ENCODE measurements at regions not wholly inside any gene's neighbourhood (a gene's known extent, or its start where the extent isn't known, plus 50 kb on each side); places are given as distances from the start of the nearest gene placed in this dataset.
"Not testable (repeated sequence)": the region's sequence is repeated elsewhere in the genome, so short reads cannot be mapped to it uniquely, and the experiment has no call there.

DNA sequence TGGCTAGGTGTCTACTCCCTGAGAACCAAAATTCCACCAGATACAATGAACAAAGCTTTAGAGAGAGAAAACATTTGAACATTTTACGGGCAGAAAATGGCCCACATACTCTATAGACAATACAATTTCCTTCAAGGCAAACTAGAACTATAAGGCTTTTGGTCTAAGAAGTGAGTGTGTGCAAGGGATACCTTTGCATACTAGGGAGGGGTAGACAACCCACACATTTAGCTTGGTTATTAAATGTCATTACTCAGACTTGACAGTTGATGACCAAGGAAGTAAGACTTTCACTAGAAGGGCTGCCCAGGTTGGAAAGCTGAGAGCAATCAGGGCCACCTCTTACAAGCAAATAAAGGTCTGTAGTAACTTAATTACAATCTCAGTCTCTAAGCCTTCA, 64.0 kb upstream of the PLEKHM1 start:
- H3K4me1 ChIP-seq (ENCODE audit: control insufficient read depth, insufficient read depth, low read length, unreplicated experiment); H3K27me3 ChIP-seq (ENCODE audit: insufficient read depth, low read length); H2AFZ ChIP-seq (ENCODE audit: low read length, unreplicated experiment); H3K27ac ChIP-seq (ENCODE audit: low read depth, low read length); H3K79me2 ChIP-seq (ENCODE audit: control insufficient read depth, insufficient read depth, low read length, unreplicated experiment); H3K36me3 ChIP-seq (ENCODE audit: insufficient read depth, low read length); H3K4me3 ChIP-seq (ENCODE audit: low read depth, low read length): not testable (repeated sequence)

DNA sequence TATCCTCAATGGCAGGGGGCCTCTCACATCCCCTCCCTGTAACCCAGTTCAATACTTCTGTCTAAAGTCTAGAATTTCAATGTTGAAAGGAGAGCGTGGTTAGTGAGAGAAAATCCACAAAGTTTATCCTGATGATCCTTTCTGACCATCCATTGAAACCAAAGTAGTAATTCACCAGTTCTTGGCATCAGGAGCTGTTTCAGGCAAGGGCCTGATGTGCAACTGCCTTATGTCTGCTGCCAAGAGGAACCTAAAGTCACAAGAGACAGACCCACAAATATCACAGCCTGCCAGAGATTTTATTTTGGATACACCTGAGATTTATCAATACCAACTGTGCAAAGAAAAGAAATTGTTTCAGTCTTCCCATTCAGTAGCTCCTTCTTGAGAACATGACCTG, 68.3 kb upstream of the PLEKHM1 start:
- H3K36me3 ChIP-seq (ENCODE audit: insufficient read depth, low read length); H3K4me1 ChIP-seq (ENCODE audit: control insufficient read depth, insufficient read depth, low read length, unreplicated experiment); H2AFZ ChIP-seq (ENCODE audit: low read length, unreplicated experiment); H3K27me3 ChIP-seq (ENCODE audit: insufficient read depth, low read length); H3K27ac ChIP-seq (ENCODE audit: low read depth, low read length); H3K79me2 ChIP-seq (ENCODE audit: control insufficient read depth, insufficient read depth, low read length, unreplicated experiment); H3K4me3 ChIP-seq (ENCODE audit: low read depth, low read length): not testable (repeated sequence)

- H3K79me2 ChIP-seq (ENCODE audit: control insufficient read depth, insufficient read depth, low read length, unreplicated experiment); H2AFZ ChIP-seq (ENCODE audit: low read length, unreplicated experiment); H3K36me3 ChIP-seq (ENCODE audit: insufficient read depth, low read length); H3K27ac ChIP-seq (ENCODE audit: low read depth, low read length); H3K4me3 ChIP-seq (ENCODE audit: low read depth, low read length); H3K27me3 ChIP-seq (ENCODE audit: insufficient read depth, low read length); H3K4me1 ChIP-seq (ENCODE audit: control insufficient read depth, insufficient read depth, low read length, unreplicated experiment): not testable (repeated sequence)
Measured at GRCh38 chr17:45562868-45563267, 72.3 kb upstream of the PLEKHM1 start.

DNA sequence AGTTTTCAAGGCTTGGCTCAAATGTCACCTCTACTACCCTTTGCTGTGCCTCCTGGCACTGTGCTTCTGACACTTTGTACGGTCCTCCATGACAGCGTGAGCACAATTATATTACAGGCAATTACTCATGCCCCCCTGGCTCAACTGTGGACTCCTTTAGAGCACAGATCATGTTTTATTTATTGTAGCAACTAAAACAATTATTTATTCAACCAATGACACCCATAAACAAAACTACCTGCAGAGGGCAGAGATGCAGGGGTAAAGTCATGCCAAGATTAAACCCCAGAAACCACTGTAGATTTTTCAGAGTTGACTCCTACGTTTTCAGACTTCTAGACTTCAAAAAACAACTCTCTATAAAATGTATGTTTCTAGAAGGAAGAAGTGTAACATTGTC, 72.8 kb upstream of the PLEKHM1 start:
- not testable (repeated sequence) for H2AFZ ChIP-seq (ENCODE audit: low read length, unreplicated experiment); H3K79me2 ChIP-seq (ENCODE audit: control insufficient read depth, insufficient read depth, low read length, unreplicated experiment); H3K27me3 ChIP-seq (ENCODE audit: insufficient read depth, low read length); H3K4me1 ChIP-seq (ENCODE audit: control insufficient read depth, insufficient read depth, low read length, unreplicated experiment); H3K27ac ChIP-seq (ENCODE audit: low read depth, low read length); H3K4me3 ChIP-seq (ENCODE audit: low read depth, low read length); H3K36me3 ChIP-seq (ENCODE audit: insufficient read depth, low read length)

- not testable (repeated sequence) for H3K36me3 ChIP-seq (ENCODE audit: insufficient read depth, low read length); H3K27ac ChIP-seq (ENCODE audit: low read depth, low read length); H3K79me2 ChIP-seq (ENCODE audit: control insufficient read depth, insufficient read depth, low read length, unreplicated experiment); H3K4me1 ChIP-seq (ENCODE audit: control insufficient read depth, insufficient read depth, low read length, unreplicated experiment); H2AFZ ChIP-seq (ENCODE audit: low read length, unreplicated experiment); H3K4me3 ChIP-seq (ENCODE audit: low read depth, low read length); H3K27me3 ChIP-seq (ENCODE audit: insufficient read depth, low read length)
Measured at GRCh38 chr17:45568275-45568674, 77.8 kb upstream of the PLEKHM1 start.

GRCh38 chr17:45573326-45573725, 82.8 kb upstream of the PLEKHM1 start:
- not testable (repeated sequence) for H3K27me3 ChIP-seq (ENCODE audit: insufficient read depth, low read length); H2AFZ ChIP-seq (ENCODE audit: low read length, unreplicated experiment); H3K36me3 ChIP-seq (ENCODE audit: insufficient read depth, low read length); H3K27ac ChIP-seq (ENCODE audit: low read depth, low read length); H3K4me3 ChIP-seq (ENCODE audit: low read depth, low read length)
- Histone ChIP-seq H3K4me1 (ENCODE audit: control insufficient read depth, insufficient read depth, low read length, unreplicated experiment) (peaks cover 15% of the 10 kb centered on the region), H3K79me2 (ENCODE audit: control insufficient read depth, insufficient read depth, low read length, unreplicated experiment) (peaks cover 33% of the 10 kb centered on the region)

DNA sequence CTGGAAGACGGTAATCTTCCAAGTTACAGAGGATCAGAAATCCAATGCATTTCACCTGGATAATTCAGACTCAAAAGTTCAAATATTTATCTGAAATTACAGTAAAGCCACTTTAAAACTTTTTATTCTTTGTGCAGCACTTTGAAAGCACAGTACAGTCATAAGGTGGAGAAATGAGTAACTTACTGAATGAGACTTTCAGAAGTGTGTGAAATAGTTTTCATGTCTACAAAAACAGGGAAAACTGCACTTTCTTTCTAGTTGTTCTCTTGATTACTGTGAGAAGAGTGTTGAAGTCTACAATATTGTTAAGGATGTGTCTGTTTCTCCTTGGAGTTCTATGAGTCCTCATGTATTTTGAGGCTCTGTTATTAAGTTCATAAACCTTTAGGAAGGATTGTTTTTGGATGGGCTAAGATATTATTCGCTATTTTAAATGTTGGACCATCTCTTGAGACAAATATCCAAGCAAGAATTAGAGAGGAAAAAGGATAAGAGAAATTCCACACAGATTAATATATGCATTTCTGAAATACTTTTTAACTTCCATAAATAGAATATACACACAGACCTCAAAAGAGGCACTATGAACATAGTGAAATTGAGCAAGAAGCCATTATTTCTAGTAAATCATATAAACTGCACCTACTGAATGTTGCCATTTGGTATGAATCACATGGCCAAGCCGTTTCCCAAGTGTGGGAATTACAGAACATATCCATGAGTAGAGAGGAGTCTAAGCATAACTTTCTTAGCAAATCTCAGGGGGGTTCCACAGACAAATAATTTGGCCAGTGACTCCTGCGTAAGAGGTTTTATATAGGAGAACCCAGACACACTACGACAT, 83.6 kb upstream of the PLEKHM1 start:
- Histone ChIP-seq H3K4me3 (ENCODE audit: low read depth, low read length) (no peak overlapping the region), H2AFZ (ENCODE audit: low read length, unreplicated experiment) (peak overlapping the region; percentile 8), H3K79me2 (ENCODE audit: control insufficient read depth, insufficient read depth, low read length, unreplicated experiment) (peaks cover 38% of the 10 kb centered on the region), H3K4me1 (ENCODE audit: control insufficient read depth, insufficient read depth, low read length, unreplicated experiment) (peaks cover 15% of the 10 kb centered on the region), H3K27ac (ENCODE audit: low read depth, low read length) (peak overlapping the region; percentile 4; the same call in 1 of the 2 replicates), H3K27me3 (ENCODE audit: insufficient read depth, low read length) (no peaks in the 10 kb centered on the region), H3K36me3 (ENCODE audit: insufficient read depth, low read length) (no peaks in the 10 kb centered on the region)

GRCh38 chr17:45575126-45575885, 84.8 kb upstream of the PLEKHM1 start:
- H2AFZ ChIP-seq (ENCODE audit: low read length, unreplicated experiment) = no peak overlapping the region
- peaks cover 15% of the 10 kb centered on the region for H3K4me1 ChIP-seq (ENCODE audit: control insufficient read depth, insufficient read depth, low read length, unreplicated experiment)
- H3K36me3 ChIP-seq (ENCODE audit: insufficient read depth, low read length) = no peaks in the 10 kb centered on the region
- peaks cover 50% of the 10 kb centered on the region for H3K79me2 ChIP-seq (ENCODE audit: control insufficient read depth, insufficient read depth, low read length, unreplicated experiment)
- no peaks in the 10 kb centered on the region for H3K27me3 ChIP-seq (ENCODE audit: insufficient read depth, low read length)
- H3K27ac ChIP-seq (ENCODE audit: low read depth, low read length) = no peak overlapping the region
- no peak overlapping the region for H3K4me3 ChIP-seq (ENCODE audit: low read depth, low read length)

- not testable (repeated sequence) for H3K36me3 ChIP-seq (ENCODE audit: insufficient read depth, low read length); H3K27me3 ChIP-seq (ENCODE audit: insufficient read depth, low read length); H3K4me3 ChIP-seq (ENCODE audit: low read depth, low read length); H3K27ac ChIP-seq (ENCODE audit: low read depth, low read length); H2AFZ ChIP-seq (ENCODE audit: low read length, unreplicated experiment)
- peaks cover 59% of the 10 kb centered on the region for H3K79me2 ChIP-seq (ENCODE audit: control insufficient read depth, insufficient read depth, low read length, unreplicated experiment)
- H3K4me1 ChIP-seq (ENCODE audit: control insufficient read depth, insufficient read depth, low read length, unreplicated experiment) = peaks cover 15% of the 10 kb centered on the region
Measured at GRCh38 chr17:45576527-45577307, 86.2 kb upstream of the PLEKHM1 start.

GRCh38 chr17:45577571-45578279, 87.2 kb upstream of the PLEKHM1 start:
- Histone ChIP-seq H3K36me3 (ENCODE audit: insufficient read depth, low read length) (0 out of 2 replicates have a peak, but pooled peaks cover 3% of the 10 kb centered on the region), H3K27me3 (ENCODE audit: insufficient read depth, low read length) (no peaks in the 10 kb centered on the region), H3K4me1 (ENCODE audit: control insufficient read depth, insufficient read depth, low read length, unreplicated experiment) (peaks cover 15% of the 10 kb centered on the region), H3K4me3 (ENCODE audit: low read depth, low read length) (no peak overlapping the region), H3K79me2 (ENCODE audit: control insufficient read depth, insufficient read depth, low read length, unreplicated experiment) (peaks cover 68% of the 10 kb centered on the region), H3K27ac (ENCODE audit: low read depth, low read length) (no peak overlapping the region), H2AFZ (ENCODE audit: low read length, unreplicated experiment) (no peak overlapping the region)

Measured in ACC112 (cell line).